HEK293 (cell line): ENCODE measurements at regions not wholly inside any gene's neighbourhood (a gene's known extent, or its start where the extent isn't known, plus 50 kb on each side); places are given as distances from the start of the nearest gene placed in this dataset.

ENCODE experiments used
- CTCF ChIA-PET: fragments of 350-600 bp; formaldehyde crosslinking; extraction: SDS; loops from one replicate; lab custom pipeline; 2021; ENCODE audit warnings: antibody characterized with exemption; lab: Yijun Ruan, JAX
- POLR2A ChIA-PET: fragments of 300-600 bp; formaldehyde crosslinking; extraction: SDS; loops from one replicate; lab custom pipeline; 2020; ENCODE audit warnings: antibody characterized with exemption, inconsistent platforms; lab: Yijun Ruan, JAX
- H3K27ac ChIP-seq: fragments of 200-500 bp; sonication (Bioruptor generic); 2 replicates; pipeline ENCODE4 v1.5.1; 2014; ENCODE audit warnings: low read depth, low read length, control low read depth, inconsistent platforms; ENCODE audit errors: extremely low read depth
- H3K36me3 ChIP-seq, 2 experiments: fragments of 200-500 bp in 1 of 2; sonication (Bioruptor generic) in 1 of 2; 1 replicate in 1 of 2; 2 replicates in 1 of 2; pipeline ENCODE4 v1.5.1; 2014 to 2017; ENCODE audit warnings: inconsistent platforms in 2 of 2, low read length in 2 of 2; ENCODE audit not compliant: control insufficient read depth in 2 of 2, insufficient read depth in 1 of 2
- H3K4me1 ChIP-seq: fragments of 200-500 bp; sonication (Bioruptor generic); 2 replicates; pipeline ENCODE4 v1.5.1; 2014; ENCODE audit warnings: mild to moderate bottlenecking, low read length, inconsistent platforms; ENCODE audit not compliant: control insufficient read depth, insufficient read depth
- H3K4me3 ChIP-seq: 2 replicates; pipeline ENCODE4 v1.5.1; 2011; ENCODE audit warnings: low read depth, mild to moderate bottlenecking, control low read depth, low read length, moderate library complexity
- H3K9me3 ChIP-seq: fragments of 200-500 bp; sonication (Bioruptor generic); 2 replicates; pipeline ENCODE4 v1.5.1; 2014; ENCODE audit warnings: low read depth, low read length, inconsistent platforms; ENCODE audit not compliant: control insufficient read depth, insufficient read depth
- AEBP2 ChIP-seq: fragments of 450-650 bp; formaldehyde crosslinking; IDR thresholded peaks from 2 replicates; pipeline ENCODE4 v1.5.1; 2016; ENCODE audit warnings: missing biosample characterization, missing genetic modification characterization, borderline replicate concordance
- GLI4 ChIP-seq: fragments of 450-650 bp; formaldehyde crosslinking; IDR thresholded peaks from 2 replicates; pipeline ENCODE4 v1.5.1; 2016; ENCODE audit warnings: missing biosample characterization, missing genetic modification characterization
- HOXA7 ChIP-seq: sonication (generic); formaldehyde crosslinking; IDR thresholded peaks from 2 replicates; pipeline ENCODE4 v1.8.1; 2022; ENCODE audit warnings: missing genetic modification reagents, borderline replicate concordance
- IKZF3 ChIP-seq: fragments of 450-650 bp; IDR thresholded peaks from 2 replicates; pipeline ENCODE4 v1.5.0; 2018; ENCODE audit warnings: missing biosample characterization, mild to moderate bottlenecking, missing genetic modification characterization, moderate library complexity
- KLF10 ChIP-seq: fragments of 450-650 bp; IDR thresholded peaks from 2 replicates; pipeline ENCODE4 v1.5.1; 2018; ENCODE audit warnings: missing biosample characterization, mild to moderate bottlenecking, missing genetic modification characterization
- OVOL3 ChIP-seq: fragments of 450-650 bp; formaldehyde crosslinking; IDR thresholded peaks from 2 replicates; pipeline ENCODE4 v1.5.1; 2016; ENCODE audit warnings: missing biosample characterization, missing genetic modification characterization
- PRDM1 ChIP-seq: fragments of 450-650 bp; formaldehyde crosslinking; IDR thresholded peaks from 2 replicates; pipeline ENCODE4; 2016; ENCODE audit warnings: missing biosample characterization, missing genetic modification characterization
- SCRT2 ChIP-seq: fragments of 450-650 bp; formaldehyde crosslinking; IDR thresholded peaks from 2 replicates; pipeline ENCODE4 v1.5.1; 2016; ENCODE audit warnings: missing biosample characterization, missing genetic modification characterization
- TCF7L2 ChIP-seq: IDR thresholded peaks from 2 replicates; pipeline ENCODE4 v1.6.1; 2011; ENCODE audit warnings: low read depth, mild to moderate bottlenecking, inconsistent platforms, low read length, moderate library complexity, borderline replicate concordance
- ZBTB1 ChIP-seq: fragments of 450-650 bp; formaldehyde crosslinking; IDR thresholded peaks from 2 replicates; pipeline ENCODE4 v1.5.1; 2016; ENCODE audit warnings: missing biosample characterization, missing genetic modification characterization
- ZIC2 ChIP-seq: fragments of 450-650 bp; formaldehyde crosslinking; IDR thresholded peaks from 2 replicates; pipeline ENCODE4 v1.5.1; 2016; ENCODE audit warnings: missing biosample characterization, missing genetic modification characterization
- ZNF2 ChIP-seq: fragments of 450-650 bp; formaldehyde crosslinking; IDR thresholded peaks from 2 replicates; pipeline ENCODE4 v1.5.1; 2016; ENCODE audit warnings: missing biosample characterization, missing genetic modification characterization
- ZNF221 ChIP-seq: fragments of 450-650 bp; formaldehyde crosslinking; IDR thresholded peaks from 2 replicates; pipeline ENCODE4 v1.5.1; 2017; ENCODE audit warnings: missing biosample characterization, missing genetic modification characterization, borderline replicate concordance
- ZNF274 ChIP-seq, 2 experiments: fragments of 200-500 bp in 1 of 2; fragments of 450-650 bp in 1 of 2; sonication (Bioruptor generic) in 1 of 2; formaldehyde crosslinking in 1 of 2; IDR thresholded peaks; 2 replicates each; pipeline versions ENCODE4 v1.5.1 to v1.6.1; 2014 to 2016; ENCODE audit warnings: borderline replicate concordance in 1 of 2, inconsistent platforms in 1 of 2, low read length in 1 of 2, missing biosample characterization in 1 of 2, missing genetic modification characterization in 1 of 2
- ZNF292 ChIP-seq: fragments of 450-650 bp; formaldehyde crosslinking; IDR thresholded peaks from 2 replicates; pipeline ENCODE4 v1.5.1; 2016; ENCODE audit warnings: low read depth, missing biosample characterization, missing genetic modification characterization, borderline replicate concordance
- ZNF311 ChIP-seq: fragments of 450-650 bp; formaldehyde crosslinking; IDR thresholded peaks from 2 replicates; pipeline ENCODE4 v1.5.1; 2017; ENCODE audit warnings: missing biosample characterization, missing genetic modification characterization, borderline replicate concordance
- ZNF335 ChIP-seq: fragments of 450-650 bp; formaldehyde crosslinking; conservative IDR thresholded peaks from 2 replicates; pipeline ENCODE4 v1.5.1; 2016; ENCODE audit warnings: missing biosample characterization, missing genetic modification characterization
- ZNF350 ChIP-seq: fragments of 450-650 bp; formaldehyde crosslinking; IDR thresholded peaks from 2 replicates; pipeline ENCODE4 v1.5.0; 2017; ENCODE audit warnings: missing biosample characterization, mild to moderate bottlenecking, missing genetic modification characterization
- ZNF510 ChIP-seq: fragments of 450-650 bp; formaldehyde crosslinking; IDR thresholded peaks from 2 replicates; pipeline ENCODE4 v1.5.1; 2018; ENCODE audit warnings: mild to moderate bottlenecking, missing genetic modification characterization, missing biosample characterization; ENCODE audit not compliant: insufficient replicate concordance
- ZNF626 ChIP-seq: fragments of 450-650 bp; sonication (Bioruptor Pico); formaldehyde crosslinking; IDR thresholded peaks from 2 replicates; pipeline ENCODE4 v1.5.1; 2018; ENCODE audit warnings: missing biosample characterization, missing genetic modification characterization, inconsistent platforms
- ZNF670 ChIP-seq: fragments of 450-650 bp; formaldehyde crosslinking; IDR thresholded peaks from 2 replicates; pipeline ENCODE4 v1.5.1; 2016; ENCODE audit warnings: missing biosample characterization, missing genetic modification characterization, low read depth
- ZNF777 ChIP-seq: fragments of 450-650 bp; formaldehyde crosslinking; IDR thresholded peaks from 2 replicates; pipeline ENCODE4 v1.5.1; 2017; ENCODE audit warnings: missing biosample characterization, missing genetic modification characterization, borderline replicate concordance
- ZNF837 ChIP-seq: fragments of 450-650 bp; formaldehyde crosslinking; IDR thresholded peaks from 2 replicates; pipeline ENCODE4 v1.5.1; 2016; ENCODE audit warnings: missing biosample characterization, missing genetic modification characterization
- ZNF843 ChIP-seq: fragments of 450-650 bp; formaldehyde crosslinking; IDR thresholded peaks from 2 replicates; pipeline ENCODE4 v1.5.1; 2016; ENCODE audit warnings: missing biosample characterization, missing genetic modification characterization
- ZSCAN23 ChIP-seq: fragments of 450-650 bp; formaldehyde crosslinking; IDR thresholded peaks from 2 replicates; pipeline ENCODE4 v1.5.1; 2016; ENCODE audit warnings: missing biosample characterization, missing genetic modification characterization
- ZXDB ChIP-seq: fragments of 450-650 bp; formaldehyde crosslinking; IDR thresholded peaks from 2 replicates; pipeline ENCODE4 v1.5.1; 2016; ENCODE audit warnings: missing biosample characterization, missing genetic modification characterization

- no peak overlapping the region for H3K27ac ChIP-seq
- no peaks in the 10 kb centered on the region for H3K4me1 ChIP-seq
- no peak overlapping the region for H3K4me3 ChIP-seq
- CTCF ChIA-PET: no interaction called here
- no peaks in the 10 kb centered on the region for H3K36me3 ChIP-seq
- no peak for TF ChIP-seq ZBTB1 (tag by site-specific recombination)
- TF ChIP-seq ZNF670 (tag by site-specific recombination): no peak
- no peak for TF ChIP-seq PRDM1 (tag by site-specific recombination)
- no peak for TF ChIP-seq ZNF626
- TF ChIP-seq, all 188 proteins: peak for 0
- H3K9me3 ChIP-seq: no peaks in the 10 kb centered on the region
- POLR2A ChIA-PET: no interaction called here
Observed at GRCh38 chr2:217475791-217476190, 527.0 kb downstream of the TNS1 start.

- Histone ChIP-seq H3K9me3 (no peaks in the 10 kb centered on the region), H3K36me3 (no peaks in the 10 kb centered on the region), H3K27ac (no peak overlapping the region), H3K4me1 (no peaks in the 10 kb centered on the region), H3K4me3 (no peak overlapping the region)
- CTCF ChIA-PET: interaction anchor here (0.5 kb wide), 1 partner anchor 27 kb away, joined by 3 read pairs; no protein-coding TSS in a partner anchor
- TF ChIP-seq ZXDB (tag by site-specific recombination): no peak
- TF ChIP-seq ZNF777: no peak
- no peak for TF ChIP-seq ZNF843 (tag by site-specific recombination)
- TF ChIP-seq SCRT2 (tag by site-specific recombination): no peak
- no peak for TF ChIP-seq TCF7L2
- TF ChIP-seq ZNF335 (tag by site-specific recombination): no peak
- no peak for TF ChIP-seq IKZF3 (tag by site-specific recombination)
- POLR2A ChIA-PET: no interaction called here
Observed at GRCh38 chr2:217475101-217475500, 527.7 kb downstream of the TNS1 start.

GRCh38 chr2:217471319-217471718 lies 531.5 kb downstream of the TNS1 start:
- Histone ChIP-seq H3K4me3 (no peak overlapping the region), H3K4me1 (no peaks in the 10 kb centered on the region), H3K27ac (no peak overlapping the region), H3K36me3 (no peaks in the 10 kb centered on the region), H3K9me3 (no peaks in the 10 kb centered on the region)
- TF ChIP-seq ZNF274 (IDR thresholded peaks at IDR 0.05; ENCODE audit: low read length): no peak
- TF ChIP-seq ZNF274 (tag by site-specific recombination; IDR thresholded peaks at IDR 0.05; ENCODE audit: borderline replicate concordance): no peak
- no peak for TF ChIP-seq ZNF2 (tag by site-specific recombination)
- TF ChIP-seq AEBP2 (tag by site-specific recombination): no peak
- no peak for TF ChIP-seq ZNF221
- TF ChIP-seq ZNF837 (tag by site-specific recombination): no peak
- TF ChIP-seq ZNF350 (tag by site-specific recombination): no peak
- TF ChIP-seq ZNF510 (tag by site-specific recombination): no peak
- TF ChIP-seq ZIC2 (tag by site-specific recombination): no peak
- TF ChIP-seq ZSCAN23: no peak
- no peak for TF ChIP-seq GLI4 (tag by site-specific recombination)
- no peak for TF ChIP-seq KLF10 (tag by site-specific recombination)
- no peak for TF ChIP-seq ZNF292 (tag by site-specific recombination)
- no peak for TF ChIP-seq HOXA7 (CRISPR knock-in tag)
- no peak for TF ChIP-seq OVOL3 (tag by site-specific recombination)
- TF ChIP-seq ZNF311: no peak
- ChIA-PET POLR2A (no interaction called here), CTCF (interaction anchor here (1.8 kb wide), 1 partner anchor 40 kb away, joined by 3 read pairs; no protein-coding TSS in a partner anchor)
